OCI-LY7 (cell line): ENCODE measurements at regions not wholly inside any gene's neighbourhood (a gene's known extent, or its start where the extent isn't known, plus 50 kb on each side); places are given as distances from the start of the nearest gene placed in this dataset.
A peak's percentile ranks its signal among the peaks of the same experiment; 100 is the strongest.

Experiments
- BruUV-seq: library from RNA; stranded (reverse); fragments of 400-500 nt; replicated peaks from 2 replicates; lab custom pipeline; 2021; lab: Mats Ljungman, UMichigan
- CTCF ChIA-PET: fragments of 300-600 bp; sonication (Branson Sonifier 250); formaldehyde crosslinking; loops from one replicate; lab custom pipeline; 2022; ENCODE audit warnings: antibody characterized with exemption; ENCODE audit not compliant: unreplicated experiment; lab: Charles Lee
- POLR2A ChIA-PET: fragments of 300-600 bp; sonication (Branson Sonifier 250); formaldehyde crosslinking; loops from one replicate; lab custom pipeline; 2022; ENCODE audit warnings: antibody characterized with exemption; lab: Charles Lee
- DNase-seq: peaks from one replicate; pipeline ENCODE4 v3.0.0-alpha.2; 2015; ENCODE audit warnings: low spot score
- H2AFZ ChIP-seq: fragments of 200-600 bp; sonication (generic), shearing (Covaris generic); 2 replicates; pipeline ENCODE4 v1.6.1; 2014; ENCODE audit warnings: mild to moderate bottlenecking, antibody characterized with exemption, low read length, moderate library complexity
- H3K27ac ChIP-seq: fragments of 200-600 bp; sonication (generic); 2 replicates; pipeline ENCODE4 v1.5.1; 2014; ENCODE audit warnings: mixed run types, low read depth, mild to moderate bottlenecking, moderate library complexity, low read length, inconsistent platforms; ENCODE audit not compliant: poor library complexity, severe bottlenecking
- H3K36me3 ChIP-seq: fragments of 200-600 bp; sonication (generic); 2 replicates; pipeline ENCODE4 v1.6.1; 2014; ENCODE audit warnings: mild to moderate bottlenecking, antibody characterized with exemption, low read length, moderate library complexity, mixed read lengths; ENCODE audit not compliant: insufficient read depth
- H3K4me1 ChIP-seq: fragments of 200-600 bp; sonication (generic); 2 replicates; pipeline ENCODE4 v1.5.1; 2014; ENCODE audit warnings: mild to moderate bottlenecking, low read length; ENCODE audit not compliant: insufficient read depth, poor library complexity, severe bottlenecking
- H3K4me2 ChIP-seq: fragments of 200-600 bp; sonication (generic); 2 replicates; pipeline ENCODE4 v1.6.1; 2014; ENCODE audit warnings: mild to moderate bottlenecking, low read length
- H3K4me3 ChIP-seq: fragments of 200-600 bp; sonication (generic); 2 replicates; pipeline ENCODE4 v1.5.1; 2014; ENCODE audit warnings: mild to moderate bottlenecking, low read depth, low read length; ENCODE audit not compliant: poor library complexity, severe bottlenecking
- H3K79me2 ChIP-seq: fragments of 200-600 bp; sonication (generic); 2 replicates; pipeline ENCODE4 v1.6.1; 2016; ENCODE audit warnings: low read depth, mild to moderate bottlenecking, low read length, moderate library complexity, mixed read lengths; ENCODE audit not compliant: insufficient read depth
- H3K9me2 ChIP-seq: fragments of 200-600 bp; sonication (generic); 2 replicates; pipeline ENCODE4 v1.6.1; 2016; ENCODE audit warnings: mild to moderate bottlenecking, low read length, mixed read lengths; ENCODE audit not compliant: insufficient read depth
- H3K9me3 ChIP-seq: fragments of 200-600 bp; sonication (generic); 2 replicates; pipeline ENCODE4 v1.6.1; 2014; ENCODE audit warnings: mild to moderate bottlenecking, mixed run types, low read length, mixed read lengths
- H4K20me1 ChIP-seq: fragments of 200-600 bp; sonication (generic); 2 replicates; pipeline ENCODE4 v1.6.1; 2014; ENCODE audit warnings: mild to moderate bottlenecking, antibody characterized with exemption, low read length, moderate library complexity, mixed read lengths; ENCODE audit not compliant: insufficient read depth
- CTCF ChIP-seq: fragments of 200-600 bp; sonication (generic); conservative IDR thresholded peaks from 2 replicates; pipeline ENCODE4 v1.5.1; 2014; ENCODE audit warnings: mild to moderate bottlenecking, antibody characterized with exemption, low read length, moderate library complexity, mixed read lengths
- EZH2phosphoT487 ChIP-seq: fragments of 200-600 bp; sonication (generic); IDR thresholded peaks from 2 replicates; pipeline ENCODE4 v1.6.1; 2018; ENCODE audit warnings: low read depth, borderline replicate concordance, mild to moderate bottlenecking, mixed run types, antibody characterized with exemption, low read length, moderate library complexity, mixed read lengths
- intact Hi-C: fragments of 100-400 bp; cut with micrococcal nuclease; formaldehyde crosslinking; loops from one replicate; pipeline ENCODE4 v1.10.0; 2022; ENCODE audit not compliant: unreplicated experiment

GRCh38 chrX:129092757-129093156 lies 430.5 kb downstream of the SMARCA1 start:
- Histone ChIP-seq H3K4me1 (peaks cover 27% of the 10 kb centered on the region), H3K4me2 (no peak overlapping the region), H3K9me3 (no peaks in the 10 kb centered on the region), H3K36me3 (no peaks in the 10 kb centered on the region), H2AFZ (no peak overlapping the region), H3K79me2 (no peaks in the 10 kb centered on the region), H3K4me3 (no peak overlapping the region), H4K20me1 (no peaks in the 10 kb centered on the region), H3K27ac (no peak overlapping the region), H3K9me2 (no peaks in the 10 kb centered on the region)
- ChIA-PET CTCF (no interaction called here), POLR2A (interaction anchor here (0.6 to 1.9 kb wide), 2 partner anchors 26 to 235 kb away, joined by 3 to 5 read pairs; no protein-coding TSS in a partner anchor)
- DNase-seq = no peak
- no TSS peak for BruUV-seq
- TF ChIP-seq EZH2phosphoT487 (no peak), CTCF (no peak)
- intact Hi-C loops = no loop called here

GRCh38 chrX:129092242-129092641 lies 431.0 kb downstream of the SMARCA1 start:
- Histone ChIP-seq H3K79me2 (no peaks in the 10 kb centered on the region), H3K9me2 (no peaks in the 10 kb centered on the region), H3K4me1 (peaks cover 27% of the 10 kb centered on the region), H3K4me2 (0 out of 2 replicates have a peak overlapping the region, but pooled peaks have one; percentile 5), H4K20me1 (no peaks in the 10 kb centered on the region), H3K27ac (peak overlapping the region; percentile 62), H3K9me3 (no peaks in the 10 kb centered on the region), H2AFZ (no peak overlapping the region), H3K36me3 (no peaks in the 10 kb centered on the region), H3K4me3 (no peak overlapping the region)
- ChIA-PET CTCF (no interaction called here), POLR2A (interaction anchor here (0.6 to 1.9 kb wide), 2 partner anchors 25 to 234 kb away, joined by 3 to 5 read pairs; no protein-coding TSS in a partner anchor)
- intact Hi-C loops = no loop called here
- no peak for DNase-seq
- BruUV-seq = no TSS peak
- no peak for TF ChIP-seq EZH2phosphoT487
- TF ChIP-seq CTCF = no peak

- H3K4me3 ChIP-seq = no peak overlapping the region
- BruUV-seq = no TSS peak
- no peaks in the 10 kb centered on the region for H3K79me2 ChIP-seq
- H3K36me3 ChIP-seq = no peaks in the 10 kb centered on the region
- no peak for TF ChIP-seq CTCF
- TF ChIP-seq EZH2phosphoT487 = no peak
- intact Hi-C loops = no loop called here
- H3K27ac ChIP-seq = peak overlapping the region; percentile 62
- DNase-seq = peak; percentile 60
- no peak overlapping the region for H2AFZ ChIP-seq
- H3K9me2 ChIP-seq = no peaks in the 10 kb centered on the region
- no peaks in the 10 kb centered on the region for H4K20me1 ChIP-seq
- POLR2A ChIA-PET = interaction anchor here (1.9 kb wide), 1 partner anchor 24 kb away, joined by 5 read pairs; no protein-coding TSS in a partner anchor
- H3K4me1 ChIP-seq = peaks cover 27% of the 10 kb centered on the region
- peak overlapping the region; percentile 32; the same call in 1 of the 2 replicates for H3K4me2 ChIP-seq
- no peaks in the 10 kb centered on the region for H3K9me3 ChIP-seq
- CTCF ChIA-PET = interaction anchor here (0.6 kb wide), 1 partner anchor 9 kb away, joined by 3 read pairs; no protein-coding TSS in a partner anchor
Measured at GRCh38 chrX:129091097-129091496, 432.2 kb downstream of the SMARCA1 start.
